ENCODE measurements at regions not wholly inside any gene's neighbourhood (a gene's known extent, or its start where the extent isn't known, plus 50 kb on each side); places are given as distances from the start of the nearest gene placed in this dataset.

DNA sequence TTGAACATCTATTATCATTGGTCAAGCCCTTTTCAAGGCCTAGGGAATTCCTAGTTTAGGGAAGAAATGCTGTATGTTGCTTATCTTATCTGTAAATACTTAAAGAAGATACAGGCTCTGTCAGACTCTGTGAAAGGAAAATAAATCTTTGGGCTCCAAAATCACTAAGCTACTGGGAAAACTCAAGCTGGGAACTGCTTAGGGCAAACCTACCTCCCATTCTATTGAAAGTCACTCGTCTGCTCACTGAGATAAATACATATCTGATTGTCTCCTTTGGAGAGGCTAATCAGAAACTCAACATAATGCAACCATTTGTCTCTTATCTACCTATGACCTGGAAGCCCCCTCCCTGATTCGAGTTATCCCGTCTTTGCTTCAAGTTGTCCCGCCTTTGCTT lies 108.6 kb upstream of the NDST4 start:
- TF ChIP-seq POLR2AphosphoS5 (IDR thresholded peaks at IDR 0.05; ENCODE audit: low read depth, low read length): no peak
- no peak for TF ChIP-seq REST (IDR thresholded peaks at IDR 0.05; ENCODE audit: insufficient read depth in 1 of 2, low read depth in 2 of 2, low read length in 2 of 2)
- TF ChIP-seq FOXP2 (optimal IDR thresholded peaks at IDR 0.05; ENCODE audit: borderline replicate concordance, extremely low read depth, extremely low read length, insufficient read depth): no peak
- no peak for TF ChIP-seq SIN3A (IDR thresholded peaks at IDR 0.05; ENCODE audit: borderline replicate concordance, insufficient read depth, low read length)
- TF ChIP-seq TAF1 (IDR thresholded peaks at IDR 0.05; ENCODE audit: borderline replicate concordance, insufficient read depth, low read length): no peak

DNA sequence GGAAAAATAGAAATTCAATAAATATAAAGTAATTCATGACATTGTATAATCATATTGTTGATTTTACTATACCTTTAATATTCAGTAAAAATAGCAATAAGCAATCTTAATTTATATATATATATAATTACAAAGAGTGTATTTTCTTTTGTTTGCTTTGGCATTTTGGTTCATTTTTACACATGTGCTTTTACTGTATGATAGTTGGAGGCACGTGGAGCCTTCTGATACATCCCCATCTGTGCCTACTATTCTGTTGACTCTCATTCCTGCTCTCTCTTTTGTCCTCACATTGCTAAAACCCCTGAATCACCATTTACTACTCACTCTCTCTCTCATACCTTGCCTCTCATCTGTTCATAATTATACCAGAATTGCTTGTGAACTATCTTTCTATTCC lies 106.4 kb upstream of the NDST4 start:
- no peak for TF ChIP-seq POLR2AphosphoS5 (IDR thresholded peaks at IDR 0.05; ENCODE audit: low read depth, low read length)
- TF ChIP-seq TAF1 (IDR thresholded peaks at IDR 0.05; ENCODE audit: borderline replicate concordance, insufficient read depth, low read length): no peak
- no peak for TF ChIP-seq FOXP2 (optimal IDR thresholded peaks at IDR 0.05; ENCODE audit: borderline replicate concordance, extremely low read depth, extremely low read length, insufficient read depth)
- TF ChIP-seq REST (IDR thresholded peaks at IDR 0.05; ENCODE audit: insufficient read depth in 1 of 2, low read depth in 2 of 2, low read length in 2 of 2): no peak
- no peak for TF ChIP-seq SIN3A (IDR thresholded peaks at IDR 0.05; ENCODE audit: borderline replicate concordance, insufficient read depth, low read length)

GRCh38 chr4:115219315-115219860 lies 106.0 kb upstream of the NDST4 start:
- no peak for TF ChIP-seq SIN3A (IDR thresholded peaks at IDR 0.05; ENCODE audit: borderline replicate concordance, insufficient read depth, low read length)
- TF ChIP-seq FOXP2 (optimal IDR thresholded peaks at IDR 0.05; ENCODE audit: borderline replicate concordance, extremely low read depth, extremely low read length, insufficient read depth): no peak
- no peak for TF ChIP-seq REST (IDR thresholded peaks at IDR 0.05; ENCODE audit: insufficient read depth in 1 of 2, low read depth in 2 of 2, low read length in 2 of 2)
- TF ChIP-seq TAF1 (IDR thresholded peaks at IDR 0.05; ENCODE audit: borderline replicate concordance, insufficient read depth, low read length): no peak
- no peak for TF ChIP-seq POLR2AphosphoS5 (IDR thresholded peaks at IDR 0.05; ENCODE audit: low read depth, low read length)

DNA sequence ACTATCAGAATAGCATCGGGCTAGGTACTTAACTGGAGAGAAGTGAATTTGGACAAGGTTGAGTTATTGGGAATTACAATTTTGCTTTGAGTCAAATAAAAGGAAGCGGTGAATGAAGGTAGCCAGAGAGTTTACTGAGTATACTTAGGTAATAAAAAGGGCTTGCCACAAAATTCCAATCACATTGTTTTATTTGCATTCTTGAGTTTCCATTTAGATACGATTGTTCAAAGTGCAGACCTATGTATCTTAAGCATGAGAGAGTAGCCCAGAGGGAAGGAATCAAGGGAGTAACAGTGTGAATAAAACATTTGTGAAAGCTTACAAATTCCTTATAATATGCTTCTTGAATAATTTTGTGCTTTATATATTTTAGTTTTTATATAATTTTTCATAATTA lies 102.5 kb upstream of the NDST4 start:
- TF ChIP-seq TAF1 (IDR thresholded peaks at IDR 0.05; ENCODE audit: borderline replicate concordance, insufficient read depth, low read length): no peak

- no peak for TF ChIP-seq TAF1 (IDR thresholded peaks at IDR 0.05; ENCODE audit: borderline replicate concordance, insufficient read depth, low read length)
- TF ChIP-seq REST (IDR thresholded peaks at IDR 0.05; ENCODE audit: insufficient read depth in 1 of 2, low read depth in 2 of 2, low read length in 2 of 2): no peak
These were observed 100.3 kb upstream of the NDST4 start for GRCh38 chr4:115213716-115214115.

All from PFSK-1 (cell line).